ENCODE measurements at regions not wholly inside any gene's neighbourhood (a gene's known extent, or its start where the extent isn't known, plus 50 kb on each side); places are given as distances from the start of the nearest gene placed in this dataset.

DNA sequence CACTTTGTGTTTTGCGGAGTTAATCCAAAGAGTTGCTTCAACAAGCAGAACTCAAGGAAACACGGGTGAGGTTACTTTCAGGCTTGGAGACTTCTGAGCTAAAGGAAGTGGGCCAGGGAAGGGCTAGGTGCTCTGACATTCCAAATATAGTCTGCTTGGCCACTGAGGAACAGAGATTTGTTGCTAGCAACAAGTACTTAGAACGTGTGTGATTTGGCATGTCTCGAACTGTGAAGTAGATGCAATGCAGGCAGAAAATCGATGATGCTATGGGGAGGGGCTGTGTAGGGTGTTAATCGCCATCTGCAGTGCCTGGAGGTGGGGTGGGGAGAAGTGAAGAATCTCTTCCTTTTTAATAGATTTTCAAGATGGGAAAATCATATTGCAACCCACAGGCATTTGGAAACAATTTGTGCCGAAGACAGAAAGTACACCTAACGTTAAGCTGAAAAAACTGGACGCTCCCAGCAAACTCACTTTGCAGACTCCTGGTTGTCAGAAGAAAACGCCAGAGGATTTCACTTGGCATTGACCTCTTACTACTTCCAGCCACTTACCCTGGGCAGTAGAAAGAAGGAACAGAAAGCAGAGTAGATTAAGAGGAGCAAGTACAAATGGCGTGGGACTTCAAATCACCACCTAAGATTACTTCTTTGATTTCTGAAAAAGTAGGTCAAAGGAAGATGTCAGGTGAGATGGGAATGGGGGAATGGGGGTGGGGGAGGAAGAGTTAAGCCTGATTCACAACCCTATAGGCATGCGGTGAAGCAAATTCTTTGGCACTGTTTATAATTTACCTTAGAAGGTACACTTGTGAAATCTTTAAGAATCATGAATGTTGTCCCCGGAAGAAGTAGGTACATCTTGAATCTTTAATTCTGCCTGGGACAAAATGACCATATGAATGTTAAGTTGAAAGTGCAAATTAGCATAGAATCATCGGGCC, 314.1 kb downstream of the CD83 start:
- TF ChIP-seq POLR2A (IDR thresholded peaks at IDR 0.05; ENCODE audit: low read length): no peak
- TF ChIP-seq GATA1 (IDR thresholded peaks at IDR 0.05; ENCODE audit: low read depth, low read length): no peak

All from erythroblast (primary cell).